SK-N-SH (cell line): ENCODE measurements at regions not wholly inside any gene's neighbourhood (a gene's known extent, or its start where the extent isn't known, plus 50 kb on each side); places are given as distances from the start of the nearest gene placed in this dataset.

ENCODE experiments used
- CTCF ChIP-seq: fragments of 200-600 bp; sonication (generic); IDR thresholded peaks from 2 replicates; pipeline ENCODE4 v1.6.1; 2017; ENCODE audit warnings: antibody characterized with exemption, mild to moderate bottlenecking, moderate library complexity
- EZH2phosphoT487 ChIP-seq: fragments of 200-600 bp; sonication (generic); IDR thresholded peaks from 2 replicates; pipeline ENCODE4 v1.6.1; 2017; ENCODE audit warnings: low read depth, mixed run types, mild to moderate bottlenecking, antibody characterized with exemption, moderate library complexity, borderline replicate concordance
- FOXM1 ChIP-seq: IDR thresholded peaks from 2 replicates; pipeline ENCODE4 v1.4.0; 2012; ENCODE audit warnings: low read depth, mild to moderate bottlenecking
- JUND ChIP-seq: IDR thresholded peaks from 2 replicates; pipeline ENCODE4 v1.4.0; 2012
- NRF1 ChIP-seq: IDR thresholded peaks from 2 replicates; pipeline ENCODE4 v1.6.1; 2012; ENCODE audit warnings: low read depth, mild to moderate bottlenecking, low read length
- RAD21 ChIP-seq: IDR thresholded peaks from 2 replicates; pipeline ENCODE4 v1.6.1; 2012; ENCODE audit warnings: mild to moderate bottlenecking, low read length
- TAF1 ChIP-seq: IDR thresholded peaks from 2 replicates; pipeline ENCODE4 v1.6.1; 2012; ENCODE audit warnings: low read depth, mild to moderate bottlenecking, low read length, moderate library complexity, borderline replicate concordance
- USF2 ChIP-seq: fragments of 150-350 bp; IDR thresholded peaks from 2 replicates; pipeline ENCODE4 v1.6.1; 2017; ENCODE audit warnings: antibody characterized with exemption, low read length, low read depth, borderline replicate concordance

- TF ChIP-seq JUND: no peak
- TF ChIP-seq FOXM1: no peak
- TF ChIP-seq CTCF: no peak
- TF ChIP-seq USF2: no peak
- no peak for TF ChIP-seq EZH2phosphoT487
- no peak for TF ChIP-seq TAF1
- TF ChIP-seq NRF1: no peak
- TF ChIP-seq RAD21: no peak
Observed at GRCh38 chr12:14214495-14214894, 151.0 kb upstream of the ATF7IP start.
